SH-SY5Y (cell line): ENCODE measurements at regions not wholly inside any gene's neighbourhood (a gene's known extent, or its start where the extent isn't known, plus 50 kb on each side); places are given as distances from the start of the nearest gene placed in this dataset.

ENCODE experiments used
- GATA2 ChIP-seq: IDR thresholded peaks from 2 replicates; pipeline ENCODE4 v1.6.1; 2011; ENCODE audit warnings: mild to moderate bottlenecking, low read depth, low read length
- GATA3 ChIP-seq: IDR thresholded peaks from 2 replicates; pipeline ENCODE4 v1.6.1; 2011; ENCODE audit warnings: low read depth, mild to moderate bottlenecking, low read length, moderate library complexity

DNA sequence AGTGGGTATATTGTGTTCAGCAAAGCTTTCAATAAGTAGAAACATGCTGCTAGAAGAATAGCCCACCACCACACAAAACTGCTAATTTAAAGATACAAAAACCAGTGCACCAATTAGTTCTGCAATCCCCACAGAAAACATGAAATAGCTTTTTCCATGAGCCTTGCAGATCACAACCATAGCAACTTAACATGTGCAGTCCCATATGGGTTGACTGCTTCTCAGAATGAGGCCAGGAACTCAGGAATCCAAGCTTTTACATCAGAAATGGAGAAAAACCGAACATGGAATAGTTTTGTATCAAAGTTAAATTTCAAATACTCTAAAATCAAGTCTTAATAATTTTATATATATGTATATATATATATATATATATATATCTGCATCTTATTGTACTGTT lies 66.6 kb upstream of the IQCM start:
- no peak for TF ChIP-seq GATA2
- TF ChIP-seq GATA3 = no peak
